Cardiac muscle cell (in vitro differentiated cells and primary cell): ENCODE measurements at regions not wholly inside any gene's neighbourhood (a gene's known extent, or its start where the extent isn't known, plus 50 kb on each side); places are given as distances from the start of the nearest gene placed in this dataset.
"Not testable (repeated sequence)": the region's sequence is repeated elsewhere in the genome, so short reads cannot be mapped to it uniquely, and the experiment has no call there.

Source experiments
- DNase-seq, 2 donors: peaks; one replicate each; pipeline versions ENCODE4 v3.0.0 to v3.0.0-alpha.2; 2010 to 2017; ENCODE audit warnings: low read depth in 1 of 2, low spot score in 1 of 2
- H3K27ac ChIP-seq: fragments of 200-600 bp; sonication (generic); 2 replicates; pipeline ENCODE4 v1.5.1; 2016
- H3K27me3 ChIP-seq: fragments of 200-600 bp; sonication (generic); 2 replicates; pipeline ENCODE4 v1.6.0; 2016; ENCODE audit warnings: control low read depth
- H3K36me3 ChIP-seq: fragments of 200-600 bp; sonication (generic); 2 replicates; pipeline ENCODE4 v1.5.1; 2016; ENCODE audit warnings: control low read depth
- H3K4me1 ChIP-seq: fragments of 200-600 bp; sonication (generic); 2 replicates; pipeline ENCODE4 v1.8.1; 2017; ENCODE audit warnings: low read depth, mild to moderate bottlenecking, mixed run types
- H3K4me3 ChIP-seq: fragments of 200-600 bp; sonication (generic); 2 replicates; pipeline ENCODE4 v1.5.1; 2016; ENCODE audit warnings: mild to moderate bottlenecking
- H3K9me3 ChIP-seq: fragments of 200-600 bp; sonication (generic); 2 replicates; pipeline ENCODE4 v1.5.1; 2017; ENCODE audit warnings: low read depth, mild to moderate bottlenecking, control low read depth
- CTCF ChIP-seq: IDR thresholded peaks from 2 replicates; pipeline ENCODE4 v1.5.1; 2012; ENCODE audit warnings: low read depth, mild to moderate bottlenecking, low read length

GRCh38 chr5:111820072-111820471 is 63.1 kb upstream of the NREP start:
- Histone ChIP-seq H3K9me3 (no peaks in the 10 kb centered on the region), H3K4me3 (no peak overlapping the region), H3K27ac (no peak overlapping the region), H3K27me3 (no peaks in the 10 kb centered on the region), H3K36me3 (no peaks in the 10 kb centered on the region), H3K4me1 (no peaks in the 10 kb centered on the region)
- TF ChIP-seq CTCF: no peak
- peak in 1 of 2 donors; percentile 10 for DNase-seq

DNA sequence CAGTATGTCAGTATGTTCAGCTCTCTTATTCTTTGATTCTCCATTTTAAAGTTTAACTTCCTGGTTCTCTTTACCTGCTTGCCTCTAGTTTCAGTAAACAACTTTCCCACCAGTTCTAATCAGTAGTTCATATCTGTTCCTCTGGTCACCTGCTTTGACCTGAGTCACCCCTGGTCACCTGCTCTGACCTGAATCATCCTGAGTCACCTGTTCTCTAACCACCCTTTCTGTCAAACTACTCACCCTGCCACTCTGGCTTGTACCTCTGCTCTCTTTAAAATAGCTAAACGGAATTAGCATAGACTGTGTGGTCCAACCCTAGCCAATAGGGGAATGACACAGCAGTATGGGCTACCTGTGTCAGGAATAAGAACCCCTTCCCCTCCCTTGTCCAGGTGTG is 62.0 kb upstream of the NREP start:
- DNase-seq, H3K36me3 ChIP-seq, H3K4me3 ChIP-seq, H3K9me3 ChIP-seq, H3K4me1 ChIP-seq, H3K27me3 ChIP-seq, H3K27ac ChIP-seq: not testable (repeated sequence)

- no peaks in the 10 kb centered on the region for H3K27me3 ChIP-seq
- no peaks in the 10 kb centered on the region for H3K36me3 ChIP-seq
- no peaks in the 10 kb centered on the region for H3K9me3 ChIP-seq
- H3K4me1 ChIP-seq: no peaks in the 10 kb centered on the region
- no peak overlapping the region for H3K27ac ChIP-seq
- TF ChIP-seq CTCF: no peak
- no peak for DNase-seq
- no peak overlapping the region for H3K4me3 ChIP-seq
Measured at GRCh38 chr5:111813537-111813936, 56.5 kb upstream of the NREP start.

DNA sequence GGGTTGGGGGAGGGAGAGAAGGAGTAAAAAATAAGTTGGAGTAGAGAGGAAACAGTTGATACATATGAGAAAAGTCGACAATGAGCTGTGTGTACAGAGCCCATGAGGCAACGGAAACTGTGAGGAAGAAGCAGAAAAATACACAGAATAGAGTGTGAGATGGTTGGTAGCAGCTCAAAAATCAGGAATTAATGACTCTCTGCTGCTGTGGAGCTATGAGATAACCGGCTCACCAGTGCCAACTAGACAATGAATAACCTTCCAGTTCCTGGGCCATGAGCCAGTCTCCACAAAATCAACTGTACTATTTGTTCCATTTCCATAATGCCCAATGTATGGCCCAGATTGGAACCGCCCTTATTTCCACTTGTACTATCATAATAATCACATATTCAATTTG is 53.1 kb upstream of the NREP start:
- Histone ChIP-seq H3K9me3 (no peaks in the 10 kb centered on the region), H3K27me3 (no peaks in the 10 kb centered on the region), H3K4me3 (no peak overlapping the region), H3K27ac (no peak overlapping the region), H3K4me1 (no peaks in the 10 kb centered on the region), H3K36me3 (no peaks in the 10 kb centered on the region)
- DNase-seq: peak in 1 of 2 donors; percentile 5
- TF ChIP-seq CTCF: no peak
